NAMALWA (cell line): ENCODE measurements at regions not wholly inside any gene's neighbourhood (a gene's known extent, or its start where the extent isn't known, plus 50 kb on each side); places are given as distances from the start of the nearest gene placed in this dataset.

Experiments used
- DNase-seq: peaks from one replicate; pipeline ENCODE4 v3.0.0-alpha.2; 2015; ENCODE audit warnings: low spot score

- no peak for DNase-seq
Measured at GRCh38 chr13:67792151-67792676, 562.1 kb upstream of the PCDH9 start.

DNA sequence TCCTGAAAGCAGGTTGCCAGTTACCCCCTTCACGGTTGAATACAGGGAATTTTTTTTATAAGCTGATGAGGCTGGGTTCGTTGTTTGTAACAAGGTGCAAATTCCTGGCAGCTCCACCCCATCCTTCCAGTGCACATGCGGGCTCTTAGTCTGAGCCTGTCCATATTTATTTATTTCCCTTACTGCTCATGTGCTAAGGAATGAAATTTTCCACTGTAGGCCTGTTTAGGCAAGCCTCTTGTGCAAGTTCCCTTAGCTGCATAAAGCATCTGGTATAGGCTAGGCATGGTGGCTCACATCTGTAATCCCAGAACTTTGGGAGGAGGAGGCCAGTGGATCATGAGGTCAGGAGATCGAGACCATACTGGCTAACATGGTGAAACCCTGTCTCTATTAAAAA, 560.9 kb upstream of the PCDH9 start:
- no peak for DNase-seq

DNA sequence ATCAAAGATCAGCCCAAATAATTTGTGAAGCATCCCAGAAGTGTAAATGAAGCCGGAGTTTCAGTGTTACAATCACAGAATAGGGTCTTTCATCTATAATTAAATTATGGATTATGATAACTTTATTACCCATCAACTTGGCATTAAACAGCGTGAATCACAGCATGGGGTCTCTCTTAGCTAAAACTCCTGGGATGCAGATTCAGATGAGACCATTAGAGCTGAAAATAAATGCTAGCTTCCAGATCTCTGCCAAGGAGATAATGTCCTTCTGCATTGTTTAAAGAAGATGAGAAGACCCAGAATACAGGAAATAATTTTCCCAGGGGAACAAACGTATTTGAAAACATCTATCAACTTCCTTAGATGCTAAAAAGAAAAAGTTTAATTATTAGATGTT, 546.0 kb upstream of the PCDH9 start:
- DNase-seq = no peak

DNA sequence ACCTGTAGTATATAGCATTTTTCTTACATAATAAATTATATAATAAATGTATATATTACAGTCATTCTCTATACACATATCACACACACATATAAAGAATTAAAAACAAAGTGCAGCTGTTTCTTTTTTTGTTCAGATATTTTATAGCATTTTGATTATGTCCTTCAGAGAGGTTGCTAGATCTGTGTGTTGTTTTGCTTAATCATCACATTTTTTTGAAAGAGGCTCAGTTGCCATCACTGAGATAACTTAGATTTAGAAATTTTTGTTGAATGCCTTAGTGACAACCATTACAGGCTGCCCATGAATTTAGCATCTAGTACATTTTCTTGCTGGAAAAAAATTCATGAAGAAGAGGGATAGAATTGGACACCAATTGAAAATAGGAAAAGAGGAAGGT, 545.2 kb upstream of the PCDH9 start:
- DNase-seq = no peak

DNA sequence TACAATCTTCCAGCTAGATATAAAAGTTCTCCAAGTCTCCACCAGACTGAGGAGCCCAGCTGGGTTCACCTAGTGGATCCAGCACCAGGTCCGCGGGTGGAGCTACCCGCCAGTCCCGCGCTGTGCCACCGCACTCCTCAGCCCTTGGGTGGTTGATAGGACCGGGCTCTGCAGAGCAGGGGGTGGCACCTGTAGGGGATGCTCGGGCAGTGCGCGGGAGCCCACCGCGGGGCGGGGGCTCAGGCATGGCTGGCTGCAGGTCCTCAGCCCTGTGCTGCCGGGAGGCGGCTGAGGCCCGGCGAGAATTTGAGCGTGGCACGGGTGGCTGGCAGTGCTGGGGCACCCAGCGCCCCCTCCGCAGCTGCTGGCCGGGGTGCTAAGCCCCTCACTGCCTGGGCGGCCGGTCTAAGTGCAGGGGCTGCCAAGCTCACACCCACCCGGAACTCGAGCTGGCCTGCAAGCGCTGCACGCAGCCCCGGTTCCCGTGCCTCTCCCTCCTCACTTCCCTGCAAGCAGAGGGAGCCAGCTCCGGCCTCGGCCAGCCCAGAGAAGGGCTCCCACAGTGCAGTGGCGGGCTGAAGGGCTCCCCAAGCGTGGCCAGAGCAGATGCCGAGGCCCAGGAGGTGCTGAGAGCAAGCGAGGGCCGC, 542.8 kb upstream of the PCDH9 start:
- DNase-seq = no peak

DNA sequence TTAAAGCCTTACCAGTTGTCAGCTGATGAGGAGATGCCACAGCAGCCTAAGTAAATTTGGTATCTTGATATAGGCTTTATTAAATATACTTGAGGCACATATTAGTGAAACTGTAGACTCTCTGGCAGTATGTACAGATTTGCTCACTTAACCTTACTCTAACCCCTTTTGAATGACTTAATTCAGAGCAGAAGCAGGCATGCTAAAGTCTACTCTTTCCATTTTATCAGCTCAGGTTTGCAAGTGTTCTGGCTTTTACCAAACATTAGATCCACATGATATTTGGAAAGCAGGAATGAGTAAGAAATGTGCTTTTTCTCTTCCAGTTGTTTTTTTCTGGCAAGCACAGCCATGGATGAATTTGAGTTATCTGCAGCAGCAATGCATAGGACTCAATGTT, 541.0 kb upstream of the PCDH9 start:
- DNase-seq = no peak

- DNase-seq = no peak
Measured at GRCh38 chr13:67769987-67770341, 539.8 kb upstream of the PCDH9 start.

DNA sequence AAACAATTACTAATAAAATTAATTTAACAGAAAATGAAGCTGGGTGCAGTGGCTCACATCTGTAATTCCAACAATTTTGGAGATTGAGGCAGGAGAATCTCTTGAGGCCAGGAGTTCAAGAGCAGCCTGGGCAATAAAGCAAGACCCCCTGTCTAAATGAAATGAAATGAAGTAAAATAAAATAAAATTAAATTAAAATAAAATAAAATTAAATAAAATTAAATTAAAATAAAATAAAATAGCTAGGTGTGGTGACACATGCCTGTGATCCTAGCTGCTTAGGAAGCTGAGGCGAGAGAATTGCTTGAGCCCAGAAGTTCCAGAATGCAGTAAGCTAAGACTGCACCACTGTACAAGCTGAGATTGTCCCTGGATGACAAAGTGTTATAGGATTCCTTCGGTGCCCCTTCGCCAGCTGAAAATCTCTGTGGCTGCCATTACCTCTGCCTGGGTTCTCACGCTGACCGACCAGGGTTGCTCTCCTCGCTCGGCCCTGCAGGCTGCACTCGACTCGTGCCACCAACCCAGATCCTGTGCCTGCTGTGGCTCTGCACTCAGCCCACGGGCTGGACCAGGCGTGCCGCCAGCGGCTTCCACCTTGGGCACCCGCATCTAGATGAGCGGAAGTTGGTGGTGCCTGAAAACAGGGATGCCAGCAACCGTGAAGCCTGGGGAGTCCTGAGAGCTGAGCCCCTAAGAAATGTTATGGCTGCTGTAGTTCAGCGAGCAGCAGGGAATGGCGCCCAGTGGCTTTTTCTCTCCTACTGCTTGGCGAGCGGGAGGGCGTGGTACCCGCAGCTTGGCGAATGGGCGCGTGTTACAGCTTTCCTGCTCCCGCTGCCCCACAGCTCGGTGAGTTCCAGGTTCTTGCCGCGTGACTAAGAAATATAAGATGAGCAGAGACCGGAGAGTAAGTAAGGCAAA, 539.2 kb upstream of the PCDH9 start:
- DNase-seq = no peak

DNA sequence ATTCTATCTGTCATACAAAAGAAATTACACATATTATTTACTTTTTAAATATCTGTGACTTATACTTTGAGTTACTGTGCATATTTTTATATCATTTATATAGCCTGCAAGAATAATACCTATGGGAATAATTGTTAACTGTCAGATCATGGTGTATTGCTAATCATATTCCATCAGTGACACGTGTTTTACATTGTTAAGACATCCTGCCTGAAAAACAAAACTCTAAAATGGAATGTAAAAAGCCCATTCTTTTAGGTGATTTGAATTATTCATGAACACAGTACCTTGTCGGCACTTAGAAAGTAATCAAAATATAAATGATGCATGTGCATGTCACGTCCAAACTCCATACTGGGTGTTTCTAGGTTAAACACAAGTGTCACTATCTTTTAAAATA, 533.8 kb upstream of the PCDH9 start:
- no peak for DNase-seq

- DNase-seq = no peak
Measured at GRCh38 chr13:67763384-67763783, 533.2 kb upstream of the PCDH9 start.

DNA sequence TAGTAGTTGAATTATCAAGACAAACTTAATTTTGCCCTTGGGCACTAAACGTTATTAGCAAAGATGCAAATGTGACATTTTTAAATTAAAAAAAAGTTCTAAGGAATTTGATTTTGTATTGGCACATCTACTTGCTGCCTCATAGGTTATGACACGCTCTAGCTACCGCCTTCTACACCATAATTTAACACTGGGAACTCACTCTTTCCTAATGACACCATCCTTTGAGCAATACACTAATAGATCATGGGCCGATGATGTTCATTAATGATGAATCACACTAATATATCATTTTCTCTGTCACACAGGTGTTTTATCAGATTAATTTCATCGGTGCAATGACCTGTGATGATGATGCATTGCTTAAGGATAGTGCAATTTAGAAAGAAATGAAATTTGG, 528.8 kb upstream of the PCDH9 start:
- DNase-seq = no peak

DNA sequence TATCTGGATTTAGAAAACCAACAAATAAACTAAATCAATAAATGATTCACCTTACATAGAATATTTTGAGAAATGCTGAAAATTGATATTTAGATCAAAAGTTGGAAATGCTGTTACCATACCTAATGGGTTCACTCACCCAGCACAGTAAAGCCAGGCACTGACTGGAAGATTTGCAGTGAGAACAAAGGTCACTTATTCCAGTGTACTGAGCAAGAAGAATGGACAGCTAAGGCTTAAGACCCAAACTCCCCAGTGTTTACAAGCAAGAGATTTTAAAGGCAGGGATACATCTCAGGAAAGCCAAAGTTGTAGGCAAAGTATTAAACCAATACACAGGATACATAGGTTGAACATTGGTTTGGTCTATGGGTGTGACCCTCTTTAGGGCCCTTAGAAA, 523.9 kb upstream of the PCDH9 start:
- DNase-seq = no peak

- no peak for DNase-seq
Measured at GRCh38 chr13:67752759-67753158, 522.6 kb upstream of the PCDH9 start.

DNA sequence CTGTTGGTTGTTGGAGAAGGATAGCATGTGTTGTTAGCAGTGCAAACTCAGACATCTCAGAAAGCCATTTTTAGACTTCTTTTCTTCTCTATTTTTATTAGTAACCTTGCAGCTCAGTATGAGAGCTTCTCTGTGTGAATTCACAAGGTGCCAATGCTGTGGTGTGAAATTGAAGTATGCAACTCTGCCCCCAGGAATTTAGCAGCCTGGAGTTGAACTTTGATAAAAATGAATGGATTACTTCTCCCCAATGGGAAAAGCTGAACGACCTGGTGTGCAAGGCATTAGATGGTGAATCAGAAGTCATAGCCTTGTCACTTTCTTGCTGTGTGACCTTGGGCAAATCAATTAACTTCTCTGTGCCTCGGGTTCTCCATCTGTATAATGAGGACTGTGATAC, 512.3 kb upstream of the PCDH9 start:
- DNase-seq = no peak

DNA sequence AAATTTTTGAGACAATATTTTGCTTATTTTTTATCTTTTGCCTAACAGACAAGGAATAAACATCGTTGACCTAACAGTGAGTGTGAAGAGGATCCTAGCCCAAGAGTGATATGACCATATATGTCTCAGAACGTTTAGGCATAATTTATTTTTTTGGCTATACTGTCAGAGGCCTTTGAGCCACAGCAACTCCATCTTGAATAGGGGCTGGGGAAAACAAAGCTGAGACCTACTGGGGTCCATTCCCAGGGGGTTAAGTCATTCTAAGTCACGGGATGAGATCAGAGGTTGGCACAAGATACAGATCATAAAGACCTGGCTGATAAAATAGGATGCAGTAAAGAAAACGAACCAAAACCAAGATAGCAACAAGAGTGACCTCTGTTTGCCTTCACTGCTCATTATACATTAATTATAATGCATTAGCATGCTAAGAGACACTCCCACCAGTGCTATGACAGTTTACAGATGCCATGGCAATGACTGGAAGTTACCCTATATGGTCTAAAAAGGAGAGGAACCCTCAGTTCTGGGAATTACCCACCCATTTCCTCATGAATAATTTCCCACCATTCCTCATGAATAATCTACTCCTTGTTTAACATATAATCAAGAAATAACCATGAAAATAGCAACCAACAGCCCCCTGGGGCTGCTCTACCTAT, 510.9 kb upstream of the PCDH9 start:
- no peak for DNase-seq

DNA sequence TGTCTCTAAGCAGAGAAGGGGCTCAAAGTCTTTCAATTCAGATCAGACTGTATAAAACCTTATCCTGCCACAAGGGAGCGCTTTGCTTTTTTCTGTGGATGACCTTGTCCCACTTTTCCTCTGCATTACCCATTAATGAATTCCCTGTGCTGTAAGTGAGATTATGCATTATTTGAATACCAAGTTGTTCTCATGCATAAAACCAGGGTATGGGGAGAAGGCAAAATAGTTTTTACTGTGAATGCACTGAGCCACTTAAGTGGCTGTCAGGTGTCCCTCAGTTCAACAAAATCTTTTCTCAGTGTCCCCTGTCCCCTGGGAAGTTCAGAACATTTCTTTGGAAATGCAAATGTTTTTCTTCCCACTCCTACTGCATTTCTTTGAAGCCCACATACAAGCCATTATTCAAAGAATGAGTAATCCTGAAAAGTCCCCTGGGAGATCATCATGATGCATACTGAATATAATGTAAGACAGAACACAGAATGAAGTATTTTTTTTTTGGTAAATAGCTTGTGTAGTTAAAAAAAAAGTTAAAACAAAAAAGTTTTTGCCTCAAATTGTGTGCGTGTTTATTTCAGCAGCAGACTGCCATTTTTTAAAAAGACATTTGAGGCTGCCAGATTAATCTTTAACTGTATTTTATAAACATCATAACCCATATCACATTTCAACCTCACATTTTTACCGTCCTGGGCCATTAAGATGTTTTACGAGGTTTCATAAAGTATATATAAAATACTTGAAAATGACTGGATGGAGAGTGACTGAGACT, 506.7 kb upstream of the PCDH9 start:
- peak; percentile 60 for DNase-seq

GRCh38 chr13:67735651-67736050, 505.5 kb upstream of the PCDH9 start:
- DNase-seq = no peak

DNA sequence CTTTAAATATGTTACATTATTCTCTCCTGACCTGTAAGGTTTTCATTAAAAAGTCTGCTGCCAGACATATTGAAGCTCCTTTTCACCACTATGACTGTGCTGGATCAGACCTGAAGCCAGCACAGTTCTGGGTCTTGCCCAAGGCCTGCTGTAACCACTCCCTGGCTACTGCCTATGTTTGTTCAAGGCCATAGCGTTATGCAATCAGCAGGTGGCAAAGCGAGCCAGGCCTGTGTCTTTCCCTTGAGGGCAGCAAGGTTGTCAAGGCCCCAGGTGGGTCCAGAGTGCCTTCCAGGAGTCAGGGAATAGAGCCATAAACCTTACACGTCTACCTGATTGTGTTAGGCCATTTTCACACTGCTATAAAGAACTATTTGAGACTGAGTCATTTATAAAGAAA, 496.8 kb upstream of the PCDH9 start:
- no peak for DNase-seq

DNA sequence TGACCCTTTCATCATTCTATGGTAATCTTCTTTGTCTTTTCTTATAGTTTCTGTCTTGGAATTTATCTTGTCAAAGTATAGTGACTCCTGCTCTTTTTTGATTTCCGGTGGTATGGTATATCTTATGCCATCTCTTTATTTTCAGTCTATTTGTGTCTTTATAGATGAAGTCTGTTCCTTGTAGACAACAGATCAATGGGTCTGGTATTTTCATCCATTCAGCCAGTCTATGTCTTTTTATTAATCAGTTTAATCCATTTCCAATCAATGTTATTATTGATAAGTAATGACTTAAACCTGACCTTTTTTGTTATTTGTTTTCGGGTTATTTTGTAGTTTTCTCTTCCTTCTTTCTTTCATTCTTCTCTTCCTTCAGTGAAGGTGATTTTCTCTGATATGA, 495.9 kb upstream of the PCDH9 start:
- no peak for DNase-seq

- peak; percentile 11 for DNase-seq
Measured at GRCh38 chr13:67713571-67713970, 483.4 kb upstream of the PCDH9 start.

- no peak for DNase-seq
Measured at GRCh38 chr13:67696775-67697174, 466.6 kb upstream of the PCDH9 start.

DNA sequence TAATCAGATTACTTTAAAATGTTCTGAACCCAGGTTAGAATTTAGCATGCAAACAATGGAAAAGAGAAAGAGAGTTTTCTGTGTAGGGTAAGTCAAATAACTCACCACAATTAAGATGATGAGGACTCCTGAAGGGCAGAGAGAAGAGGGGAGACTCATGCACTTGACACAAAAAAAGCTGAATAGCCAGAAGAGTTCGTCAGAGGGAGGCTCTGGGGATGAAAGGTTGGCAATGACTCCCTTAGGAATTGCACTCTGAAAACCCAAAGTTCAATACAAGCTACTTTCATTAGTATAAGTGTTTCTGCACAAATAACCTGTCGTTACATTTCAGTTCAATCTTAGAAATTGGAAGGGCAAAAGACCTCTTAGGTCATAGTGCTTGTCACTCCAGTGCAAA, 434.4 kb upstream of the PCDH9 start:
- DNase-seq = no peak
